ENCODE measurements at regions not wholly inside any gene's neighbourhood (a gene's known extent, or its start where the extent isn't known, plus 50 kb on each side); places are given as distances from the start of the nearest gene placed in this dataset.
A peak's percentile ranks its signal among the peaks of the same experiment; 100 is the strongest.

GRCh38 chr4:159829184-159829583 lies 726.3 kb downstream of the RAPGEF2 start (continued):
- TF ChIP-seq E2F5 (CRISPR knock-in tag; IDR thresholded peaks at IDR 0.05) (no peak), STAT6 (CRISPR knock-in tag; conservative IDR thresholded peaks at IDR 0.05; ENCODE audit: low read depth) (no peak), SP1 (CRISPR knock-in tag; conservative IDR thresholded peaks at IDR 0.05) (no peak), E2F1 (CRISPR knock-in tag; IDR thresholded peaks at IDR 0.05) (no peak)

- no peaks in the 10 kb centered on the region for H3K4me1 Mint-ChIP-seq
- no peaks in the 10 kb centered on the region for H3K9me3 Mint-ChIP-seq
- DNase-seq (ENCODE audit: low spot score) (no peak), ATAC-seq (no peak)
- CTCF ChIA-PET = no interaction called here
- H3K27ac Mint-ChIP-seq = no peak overlapping the region
- no peak overlapping the region for H3K4me3 Mint-ChIP-seq
- H3K27me3 Mint-ChIP-seq (ENCODE audit: low read depth) = no peaks in the 10 kb centered on the region
- TF ChIP-seq ZNF121 (CRISPR knock-in tag; IDR thresholded peaks at IDR 0.05) = no peak
- TF ChIP-seq ELF4 (CRISPR knock-in tag; IDR thresholded peaks at IDR 0.05; ENCODE audit: low read depth) = no peak
- TF ChIP-seq ARID4B (CRISPR knock-in tag; IDR thresholded peaks at IDR 0.05; ENCODE audit: borderline replicate concordance) = no peak
- no peak for TF ChIP-seq JUN (CRISPR knock-in tag; IDR thresholded peaks at IDR 0.05)
- TF ChIP-seq ATF2 (CRISPR knock-in tag; IDR thresholded peaks at IDR 0.05; ENCODE audit: borderline replicate concordance, low read depth) = no peak
- POLR2A ChIA-PET = no interaction called here
- no peaks in the 10 kb centered on the region for H3K36me3 Mint-ChIP-seq
Measured at GRCh38 chr4:159837071-159837470, 734.2 kb downstream of the RAPGEF2 start.

- Mint-ChIP-seq H3K4me1 (peaks cover 23% of the 10 kb centered on the region), H3K36me3 (no peaks in the 10 kb centered on the region), H3K27ac (no peak overlapping the region), H3K9me3 (0 out of 2 replicates have a peak, but pooled peaks cover 5% of the 10 kb centered on the region), H3K4me3 (no peak overlapping the region), H3K27me3 (ENCODE audit: low read depth) (no peaks in the 10 kb centered on the region)
- DNase-seq (ENCODE audit: low spot score) (no peak), ATAC-seq (peak; percentile 41; the same call in 1 of the 2 replicates)
- POLR2A ChIA-PET = no interaction called here
- CTCF ChIA-PET = no interaction called here
- TF ChIP-seq GABPB1 (CRISPR knock-in tag; IDR thresholded peaks at IDR 0.05) = no peak
- no peak for TF ChIP-seq FOXK1 (CRISPR knock-in tag; IDR thresholded peaks at IDR 0.05)
- TF ChIP-seq ATF3 (CRISPR knock-in tag; conservative IDR thresholded peaks at IDR 0.05) = no peak
- TF ChIP-seq SP1 (CRISPR knock-in tag; conservative IDR thresholded peaks at IDR 0.05) = no peak
- no peak for TF ChIP-seq SOX15 (CRISPR knock-in tag; IDR thresholded peaks at IDR 0.05)
- no peak for TF ChIP-seq TEAD1 (CRISPR knock-in tag; IDR thresholded peaks at IDR 0.05)
Measured at GRCh38 chr4:159855731-159856130, 752.9 kb downstream of the RAPGEF2 start.

All from WTC11 (cell line).